GM12878 (cell line): ENCODE measurements at regions not wholly inside any gene's neighbourhood (a gene's known extent, or its start where the extent isn't known, plus 50 kb on each side); places are given as distances from the start of the nearest gene placed in this dataset.

ENCODE experiments used
- ATAC-seq: fragments of 200-7000 bp; cut with Tn5 transposase; 3 replicates; pipeline ENCODE4 v1.9.1; 2020; ENCODE audit warnings: mild to moderate bottlenecking, moderate library complexity
- BruUV-seq: library from RNA; stranded (reverse); fragments of 400-500 nt; replicated peaks from 2 replicates; lab custom pipeline; 2021; lab: Mats Ljungman, UMichigan
- CTCF ChIA-PET: fragments of 300-600 bp; sonication (Branson Sonifier 250); formaldehyde crosslinking; extraction: SDS; loops from one replicate; lab custom pipeline; 2021; ENCODE audit warnings: inconsistent platforms; lab: Yijun Ruan, JAX
- POLR2A ChIA-PET: fragments of 350-600 bp; formaldehyde crosslinking; extraction: SDS; loops from one replicate; lab custom pipeline; 2021; ENCODE audit warnings: inconsistent platforms; lab: Charles Lee
- RAD21 ChIA-PET: fragments of 300-600 bp; sonication (Branson Sonifier 250); formaldehyde crosslinking; loops from one replicate; lab custom pipeline; 2023; ENCODE audit warnings: antibody characterized with exemption; ENCODE audit not compliant: unreplicated experiment; lab: Charles Lee
- SMC1A ChIA-PET: fragments of 300-600 bp; sonication (Branson Sonifier 250); formaldehyde crosslinking; loops from one replicate; lab custom pipeline; 2023; ENCODE audit not compliant: unreplicated experiment, uncharacterized antibody; lab: Charles Lee
- DNase-seq: peaks from one replicate; pipeline ENCODE4 v3.0.0-alpha.2; 2011; ENCODE audit warnings: low read depth, low spot score
- FAIRE-seq: peaks from 3 replicates; lab custom pipeline; 2011; peaks lifted over from hg19 to GRCh38; lab: Jason Lieb, UNC
- H2AFZ ChIP-seq: 2 replicates; pipeline ENCODE4 v1.6.0; 2011; ENCODE audit warnings: low read depth, low read length, control low read depth; ENCODE audit not compliant: control insufficient read depth
- H3K27ac ChIP-seq: 2 replicates; pipeline ENCODE4 v1.5.1; 2011; ENCODE audit warnings: control low read depth; ENCODE audit not compliant: control insufficient read depth, insufficient read depth
- H3K27me3 ChIP-seq, 2 experiments: replicated peaks in 1 of 2; 2 replicates each; pipeline versions ENCODE4 v1.6.0 to v1.6.1; 2011; ENCODE audit warnings: low read length in 1 of 2; ENCODE audit not compliant: control insufficient read depth in 2 of 2, insufficient read depth in 2 of 2
- H3K36me3 ChIP-seq, 2 experiments: 2 replicates each; pipeline ENCODE4 v1.5.1; 2011; ENCODE audit warnings: low read length in 1 of 2; ENCODE audit not compliant: control insufficient read depth in 2 of 2, insufficient read depth in 2 of 2
- H3K4me1 ChIP-seq: 2 replicates; pipeline ENCODE4 v1.6.1; 2011; ENCODE audit warnings: mild to moderate bottlenecking, low read length, moderate library complexity, mixed read lengths; ENCODE audit not compliant: control insufficient read depth, insufficient read depth
- H3K4me2 ChIP-seq: 2 replicates; pipeline ENCODE4 v1.6.0; 2011; ENCODE audit warnings: control low read depth; ENCODE audit not compliant: control insufficient read depth, insufficient read depth
- H3K4me3 ChIP-seq: fragments of 200-600 bp; sonication (generic); 2 replicates; pipeline ENCODE4 v1.5.1; 2016
- H3K79me2 ChIP-seq: 2 replicates; pipeline ENCODE4 v1.6.0; 2011; ENCODE audit warnings: low read length; ENCODE audit not compliant: control insufficient read depth, insufficient read depth
- H3K9ac ChIP-seq: 2 replicates; pipeline ENCODE4 v1.8.0; 2011; ENCODE audit warnings: low read length, control low read depth, mixed read lengths; ENCODE audit not compliant: control insufficient read depth, insufficient read depth
- H3K9me3 ChIP-seq: replicated peaks from 3 replicates; pipeline ENCODE4 v1.5.1; 2011; ENCODE audit warnings: mild to moderate bottlenecking, low read length; ENCODE audit not compliant: control insufficient read depth, insufficient read depth
- H4K20me1 ChIP-seq: 2 replicates; pipeline ENCODE4 v1.6.0; 2011; ENCODE audit not compliant: control insufficient read depth, insufficient read depth
- DPF2 ChIP-seq: fragments of 450-650 bp; IDR thresholded peaks from 2 replicates; pipeline ENCODE4 v1.6.1; 2017; ENCODE audit warnings: mild to moderate bottlenecking
- IKZF2 ChIP-seq, 2 experiments: fragments of 450-650 bp; IDR thresholded peaks; 2 replicates each; pipeline ENCODE4 v1.6.1; 2017; ENCODE audit warnings: mild to moderate bottlenecking in 2 of 2, moderate library complexity in 2 of 2
- NFYA ChIP-seq: IDR thresholded peaks from 2 replicates; pipeline ENCODE4 v1.6.1; 2011; ENCODE audit warnings: low read depth, mild to moderate bottlenecking, low read length, improper control_type of control experiment, borderline replicate concordance
- NR2C2 ChIP-seq: IDR thresholded peaks from 2 replicates; pipeline ENCODE4 v1.6.1; 2011; ENCODE audit warnings: borderline replicate concordance, low read depth; ENCODE audit not compliant: control insufficient read depth, insufficient read length
- PAX5 ChIP-seq: IDR thresholded peaks from 2 replicates; pipeline ENCODE4 v1.6.1; 2011; ENCODE audit warnings: low read depth, low read length, borderline replicate concordance
- SMAD1 ChIP-seq: fragments of 450-650 bp; IDR thresholded peaks from 2 replicates; pipeline ENCODE4 v1.6.1; 2018; ENCODE audit warnings: mild to moderate bottlenecking, low read depth; ENCODE audit not compliant: partially characterized antibody
- TAF1 ChIP-seq: IDR thresholded peaks from 2 replicates; pipeline ENCODE4 v1.6.1; 2011; ENCODE audit warnings: mild to moderate bottlenecking, low read depth, low read length, borderline replicate concordance
- TCF3 ChIP-seq: IDR thresholded peaks from 2 replicates; pipeline ENCODE4 v1.6.1; 2012; ENCODE audit warnings: low read depth, mild to moderate bottlenecking, low read length, borderline replicate concordance; ENCODE audit not compliant: insufficient read depth
- USF1 ChIP-seq: IDR thresholded peaks from 2 replicates; pipeline ENCODE4 v1.6.1; 2011; ENCODE audit warnings: borderline replicate concordance, low read depth, mild to moderate bottlenecking, moderate library complexity, mixed read lengths, low read length; ENCODE audit not compliant: insufficient read depth; ENCODE audit errors: extremely low read length
- ZBTB11 ChIP-seq: fragments of 450-650 bp; formaldehyde crosslinking; IDR thresholded peaks from 2 replicates; pipeline ENCODE4 v1.5.0; 2022; ENCODE audit warnings: mild to moderate bottlenecking, missing genetic modification characterization
- ZNF217 ChIP-seq: fragments of 450-650 bp; IDR thresholded peaks from 2 replicates; pipeline ENCODE4 v1.6.1; 2017; ENCODE audit warnings: antibody characterized with exemption, mild to moderate bottlenecking
- WGBS: methylation state at CpG from one replicate; pipeline ENCODE4 v1.1.6; 2016; ENCODE audit warnings: low lambda C conversion rate; ENCODE audit not compliant: insufficient replicate concordance, insufficient coverage; ENCODE audit errors: missing lambda C conversion rate; 5-methylcytosine and 5-hydroxymethylcytosine counted together
- in situ Hi-C: fragments of 300-500 bp; cut with MboI; formaldehyde crosslinking; loops from 9 replicates; pipeline ENCODE4 v1.14.3; 2018; ENCODE audit warnings: mixed read lengths
- intact Hi-C: fragments of 100-400 bp; cut with micrococcal nuclease; formaldehyde crosslinking; loops from one replicate; pipeline ENCODE4 v1.14.2; 2022; ENCODE audit not compliant: unreplicated experiment
- TF ChIP-seq, protein P1 (sequence below): IDR thresholded peaks from 2 replicates; pipeline ENCODE4 v1.6.1; 2012; ENCODE audit warnings: low read depth, low read length, improper control_type of control experiment
- TF ChIP-seq, protein P2 (sequence below): fragments of 150-350 bp; IDR thresholded peaks from 2 replicates; pipeline ENCODE4 v1.6.1; 2016; ENCODE audit warnings: low read depth, low read length

- no peaks in the 10 kb centered on the region for H3K27me3 ChIP-seq
- TF ChIP-seq USF1 (no peak), DPF2 (no peak), IKZF2 (IDR thresholded peaks at IDR 0.05) (no peak), NR2C2 (no peak), TAF1 (no peak), ZBTB11 (no peak), ZNF217 (no peak), NFYA (no peak), SMAD1 (no peak), PAX5 (no peak), TCF3 (no peak)
- TF ChIP-seq, protein P1, sequence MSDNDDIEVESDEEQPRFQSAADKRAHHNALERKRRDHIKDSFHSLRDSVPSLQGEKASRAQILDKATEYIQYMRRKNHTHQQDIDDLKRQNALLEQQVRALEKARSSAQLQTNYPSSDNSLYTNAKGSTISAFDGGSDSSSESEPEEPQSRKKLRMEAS: no peak
- TF ChIP-seq, protein P2, sequence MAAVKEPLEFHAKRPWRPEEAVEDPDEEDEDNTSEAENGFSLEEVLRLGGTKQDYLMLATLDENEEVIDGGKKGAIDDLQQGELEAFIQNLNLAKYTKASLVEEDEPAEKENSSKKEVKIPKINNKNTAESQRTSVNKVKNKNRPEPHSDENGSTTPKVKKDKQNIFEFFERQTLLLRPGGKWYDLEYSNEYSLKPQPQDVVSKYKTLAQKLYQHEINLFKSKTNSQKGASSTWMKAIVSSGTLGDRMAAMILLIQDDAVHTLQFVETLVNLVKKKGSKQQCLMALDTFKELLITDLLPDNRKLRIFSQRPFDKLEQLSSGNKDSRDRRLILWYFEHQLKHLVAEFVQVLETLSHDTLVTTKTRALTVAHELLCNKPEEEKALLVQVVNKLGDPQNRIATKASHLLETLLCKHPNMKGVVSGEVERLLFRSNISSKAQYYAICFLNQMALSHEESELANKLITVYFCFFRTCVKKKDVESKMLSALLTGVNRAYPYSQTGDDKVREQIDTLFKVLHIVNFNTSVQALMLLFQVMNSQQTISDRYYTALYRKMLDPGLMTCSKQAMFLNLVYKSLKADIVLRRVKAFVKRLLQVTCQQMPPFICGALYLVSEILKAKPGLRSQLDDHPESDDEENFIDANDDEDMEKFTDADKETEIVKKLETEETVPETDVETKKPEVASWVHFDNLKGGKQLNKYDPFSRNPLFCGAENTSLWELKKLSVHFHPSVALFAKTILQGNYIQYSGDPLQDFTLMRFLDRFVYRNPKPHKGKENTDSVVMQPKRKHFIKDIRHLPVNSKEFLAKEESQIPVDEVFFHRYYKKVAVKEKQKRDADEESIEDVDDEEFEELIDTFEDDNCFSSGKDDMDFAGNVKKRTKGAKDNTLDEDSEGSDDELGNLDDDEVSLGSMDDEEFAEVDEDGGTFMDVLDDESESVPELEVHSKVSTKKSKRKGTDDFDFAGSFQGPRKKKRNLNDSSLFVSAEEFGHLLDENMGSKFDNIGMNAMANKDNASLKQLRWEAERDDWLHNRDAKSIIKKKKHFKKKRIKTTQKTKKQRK: no peak
- TF ChIP-seq, all 136 proteins: peak for 0
- ChIA-PET SMC1A (no interaction called here), CTCF (no interaction called here), RAD21 (no interaction called here), POLR2A (no interaction called here)
- FAIRE-seq (no peak), DNase-seq (no peak), ATAC-seq (no peak)
- in situ Hi-C loops (no loop called here), intact Hi-C loops (no loop called here)
- no peak overlapping the region for H2AFZ ChIP-seq
- H4K20me1 ChIP-seq: no peaks in the 10 kb centered on the region
- no peaks in the 10 kb centered on the region for H3K36me3 ChIP-seq
- no peak overlapping the region for H3K27ac ChIP-seq
- BruUV-seq: no TSS peak
- no peak overlapping the region for H3K9ac ChIP-seq
- 3% methylated on average over 3 of the region's 3 CpGs for WGBS
- H3K4me3 ChIP-seq: no peak overlapping the region
- H3K4me2 ChIP-seq: no peak overlapping the region
- no peaks in the 10 kb centered on the region for H3K79me2 ChIP-seq
- H3K4me1 ChIP-seq: no peaks in the 10 kb centered on the region
- H3K9me3 ChIP-seq: no peaks in the 10 kb centered on the region
Observed at GRCh38 chr5:7329712-7330111, 66.2 kb upstream of the ADCY2 start.
